GM21360 (cell line): ENCODE measurements at regions not wholly inside any gene's neighbourhood (a gene's known extent, or its start where the extent isn't known, plus 50 kb on each side); places are given as distances from the start of the nearest gene placed in this dataset.
A peak's percentile ranks its signal among the peaks of the same experiment; 100 is the strongest.

ENCODE experiments used
- ATAC-seq: cut with Tn5 transposase; IDR thresholded peaks from one replicate; pipeline ENCODE4 v1.9.1; 2021; ENCODE audit warnings: mild to moderate bottlenecking, moderate library complexity; ENCODE audit not compliant: unreplicated experiment

DNA sequence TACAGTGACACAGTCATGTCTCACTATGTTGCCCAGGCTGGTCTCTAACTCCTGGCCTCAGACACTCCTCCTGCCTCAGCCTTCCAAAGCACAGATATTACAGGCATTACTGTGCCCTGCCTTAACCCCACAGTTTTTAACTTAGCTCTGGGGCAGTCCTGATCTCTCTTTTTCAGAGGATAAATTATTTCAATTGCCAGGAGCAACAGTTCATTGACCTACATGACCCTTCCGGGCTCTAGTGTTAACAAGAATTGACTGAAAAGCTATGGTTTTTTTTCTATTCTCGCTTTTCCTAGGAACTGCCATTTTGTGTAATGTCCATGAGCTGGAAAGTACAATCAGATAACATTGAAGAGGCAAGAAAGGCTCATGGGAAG lies 92.8 kb downstream of the HNRNPLL start:
- ATAC-seq = no peak

DNA sequence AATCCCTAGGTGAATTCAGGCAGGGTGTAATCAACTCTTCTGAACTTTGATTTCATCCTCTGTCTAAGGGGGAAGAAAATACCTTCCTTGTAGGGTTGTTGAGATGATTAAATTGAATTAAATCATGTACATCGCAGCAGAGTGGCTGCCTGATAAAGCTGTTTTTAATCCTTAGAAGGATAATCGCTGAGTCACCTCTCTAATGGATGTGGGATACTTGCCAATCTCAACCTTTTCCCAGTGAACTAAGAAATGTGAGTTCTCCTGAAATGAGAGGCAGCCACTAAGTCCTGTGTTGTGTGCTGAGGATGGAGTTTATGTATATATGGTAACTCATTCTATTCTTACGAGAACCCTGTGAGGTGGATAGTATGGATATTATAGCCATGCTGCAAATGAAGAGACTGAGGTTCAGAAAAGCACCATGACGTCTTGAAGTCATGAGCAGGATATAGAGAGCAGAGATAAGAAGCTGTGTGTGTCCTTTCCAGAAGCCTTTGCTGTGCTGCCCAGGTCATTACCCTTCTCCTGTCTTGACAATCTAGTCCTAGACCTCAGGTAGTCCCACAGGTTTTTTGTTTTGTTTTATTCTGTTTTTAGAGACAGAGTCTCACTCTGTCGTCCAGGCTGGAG lies 93.3 kb downstream of the HNRNPLL start:
- ATAC-seq = no peak

DNA sequence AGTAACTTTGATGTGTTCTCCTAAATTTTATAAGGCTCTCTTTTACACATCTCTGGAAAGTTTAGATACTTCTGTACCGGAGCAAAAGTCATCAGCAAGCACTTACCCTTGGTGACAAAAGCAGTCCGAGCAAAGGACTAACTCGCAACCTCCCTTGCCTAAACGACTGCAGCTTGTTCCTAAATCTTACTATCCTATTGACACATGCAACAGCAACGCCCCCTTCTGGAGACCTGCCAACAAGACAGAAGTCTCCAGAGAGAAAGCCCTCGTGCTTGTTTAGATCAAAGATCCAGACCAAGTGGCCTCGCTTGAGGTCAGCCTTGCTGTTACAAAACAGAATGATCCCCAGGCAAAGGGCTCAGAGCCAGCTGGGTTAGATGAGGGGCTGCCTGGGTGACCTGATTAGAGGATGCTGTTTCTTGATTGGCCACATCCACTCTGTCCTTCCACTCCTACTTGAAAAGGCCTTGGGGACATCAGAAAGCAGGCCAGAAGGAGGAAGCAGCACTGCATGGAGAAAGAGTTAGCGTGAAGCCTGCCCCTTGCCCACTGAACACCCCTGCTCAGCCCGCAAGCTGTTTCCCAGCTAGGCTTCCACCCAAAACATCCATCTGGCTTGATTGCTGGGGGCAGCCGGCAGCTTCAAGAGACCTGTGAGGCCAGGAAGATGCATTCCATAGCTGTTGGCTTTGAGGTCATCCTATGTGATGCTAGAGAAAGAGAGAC lies 94.3 kb downstream of the HNRNPLL start:
- ATAC-seq = no peak

DNA sequence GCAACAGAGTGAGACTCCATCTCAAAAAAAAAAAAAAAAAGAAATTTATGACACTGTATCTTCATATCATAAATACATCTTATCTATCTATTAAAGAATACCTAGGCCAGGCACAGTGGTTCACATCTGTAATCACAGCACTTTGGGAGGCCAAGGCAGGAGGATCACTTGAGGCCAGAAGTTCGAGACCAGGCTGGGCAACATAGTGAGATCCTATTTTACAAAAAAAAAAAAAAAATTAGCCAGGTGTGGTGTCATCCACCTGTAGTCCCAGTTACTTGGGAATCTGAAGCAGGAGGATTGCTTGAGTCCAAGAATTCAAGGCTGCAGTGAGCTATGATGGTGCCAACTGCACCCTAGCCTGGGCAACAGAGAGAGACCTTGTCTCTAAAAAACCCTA lies 95.0 kb downstream of the HNRNPLL start:
- ATAC-seq = no peak

DNA sequence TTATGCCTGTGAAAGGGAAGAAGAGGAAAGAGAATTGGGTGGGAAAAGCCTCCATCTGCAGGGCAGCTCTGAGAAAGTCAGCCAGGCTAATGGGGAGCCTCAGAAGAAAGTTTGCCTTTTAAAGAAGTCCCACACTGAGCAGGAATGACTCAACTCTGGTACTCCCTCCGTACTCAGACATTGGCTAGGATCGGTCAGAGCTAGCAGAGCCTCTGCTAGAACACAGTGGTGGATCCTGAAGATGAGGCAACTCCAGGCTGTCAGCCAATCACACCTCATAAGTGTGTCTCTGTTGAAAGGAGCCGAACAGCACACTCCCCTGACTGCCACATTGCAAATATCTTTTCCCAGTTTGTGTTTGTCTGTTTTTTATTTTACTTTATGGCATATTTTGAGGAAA lies 96.9 kb downstream of the HNRNPLL start:
- ATAC-seq = no peak

DNA sequence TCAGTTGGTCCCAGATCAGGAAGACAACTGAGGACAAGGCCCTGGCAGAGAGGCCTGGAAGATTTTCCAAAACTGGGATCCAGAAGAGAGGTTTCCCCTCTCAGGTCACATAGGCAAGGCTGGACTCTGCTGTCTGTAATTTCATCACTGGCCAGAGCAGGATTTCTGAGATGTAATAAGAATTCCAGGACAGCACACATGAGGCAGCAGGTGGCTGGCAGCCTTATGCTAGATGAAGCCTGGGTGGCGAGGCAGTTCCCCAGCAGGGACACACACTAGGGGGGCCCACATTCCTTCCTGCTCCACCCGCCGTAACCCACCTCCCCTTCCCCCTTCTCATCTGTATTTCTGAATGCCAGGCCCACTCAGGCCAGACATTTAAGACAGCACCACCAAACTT lies 98.6 kb downstream of the HNRNPLL start:
- ATAC-seq = no peak

DNA sequence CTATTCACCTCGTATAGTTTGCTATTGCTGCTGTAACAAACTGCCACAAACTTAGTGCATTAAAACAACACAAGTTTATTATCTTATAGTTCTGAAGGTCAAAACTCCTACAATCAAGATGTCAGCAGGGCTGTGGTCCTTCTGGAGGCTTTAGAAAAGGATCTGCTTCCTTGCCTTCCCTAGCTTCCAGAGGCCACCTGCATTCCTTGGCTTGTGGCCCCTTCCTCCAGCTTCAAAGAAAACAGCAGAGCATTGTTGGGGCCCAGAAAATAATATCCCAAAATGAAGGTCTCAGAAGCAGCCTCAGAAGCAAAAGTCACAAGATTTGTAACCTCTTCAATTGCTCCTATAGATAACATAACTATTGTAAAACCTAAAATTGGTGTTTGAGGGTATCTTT lies 100.6 kb downstream of the HNRNPLL start:
- ATAC-seq = no peak

DNA sequence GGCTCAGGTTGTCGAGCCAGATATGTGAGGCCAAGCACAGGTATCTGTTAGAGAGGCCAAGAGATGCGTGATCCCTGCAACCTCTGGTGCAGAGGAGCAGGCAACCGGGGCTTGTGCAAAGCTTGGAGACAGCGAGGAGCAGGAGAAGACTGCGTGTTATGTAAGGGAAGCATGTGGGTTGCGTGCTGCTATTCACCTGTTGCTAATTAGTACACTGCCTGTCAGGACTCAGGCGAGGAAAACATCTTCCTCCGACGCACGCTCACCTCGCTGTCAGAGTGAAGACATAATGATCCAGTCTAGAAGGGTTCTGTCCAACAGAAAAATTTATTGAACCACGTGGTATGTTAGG lies 102.5 kb downstream of the HNRNPLL start:
- no peak for ATAC-seq

DNA sequence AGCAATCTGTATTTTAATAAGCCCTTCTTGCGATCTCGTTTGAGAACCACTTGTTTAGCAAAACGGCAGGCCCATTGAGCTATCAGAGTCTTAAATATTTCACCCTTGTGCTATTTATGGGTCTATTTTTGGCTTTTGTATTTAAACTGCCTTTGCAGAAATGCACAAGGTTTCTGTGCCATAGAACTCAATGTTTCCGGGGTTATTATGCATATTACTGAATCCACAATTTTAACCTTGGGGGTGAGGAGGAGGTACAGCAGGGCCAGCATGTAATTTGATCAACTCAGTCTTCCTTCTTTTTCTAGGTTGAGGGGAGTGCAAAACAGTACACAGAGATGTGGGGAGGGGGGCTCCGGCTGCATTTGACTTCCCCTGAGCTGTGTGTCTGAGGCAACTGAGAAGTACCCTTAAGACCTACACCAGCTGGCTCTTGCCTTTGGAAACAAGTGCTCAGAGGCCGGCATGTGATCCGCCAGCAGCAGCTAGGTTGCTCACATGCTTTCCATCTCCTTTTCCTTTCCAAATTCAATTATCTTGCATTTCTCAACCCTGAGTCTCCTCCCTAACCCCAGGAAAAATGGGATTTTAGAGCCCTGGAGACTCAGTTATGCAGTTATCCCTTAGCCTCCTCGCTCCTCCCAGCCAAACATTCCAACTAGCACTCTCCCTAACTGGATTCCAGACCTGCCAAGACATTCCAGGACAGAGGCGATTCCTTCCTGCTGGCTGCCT lies 103.0 kb downstream of the HNRNPLL start:
- no peak for ATAC-seq

DNA sequence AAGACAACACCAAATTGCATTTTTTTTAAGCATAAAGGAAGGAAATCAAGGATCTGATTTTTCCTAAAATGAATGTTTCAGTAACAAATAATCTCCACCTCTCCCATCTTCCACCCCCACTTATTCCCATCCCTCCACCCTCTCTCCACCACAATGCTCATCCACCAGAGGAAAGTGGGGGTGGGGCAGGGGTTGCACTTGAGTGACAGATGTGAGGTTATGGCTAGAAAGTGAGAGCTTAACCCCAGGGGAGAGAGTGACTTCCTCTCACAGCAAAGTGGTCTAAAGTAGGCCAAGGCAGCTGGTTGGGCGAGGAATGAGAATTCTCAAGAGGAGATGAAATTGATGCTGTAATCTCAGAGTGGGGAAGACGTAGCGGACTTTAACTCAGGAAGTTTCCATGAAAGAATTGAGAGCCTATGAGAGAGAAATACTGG lies 104.7 kb downstream of the HNRNPLL start:
- ATAC-seq = no peak

DNA sequence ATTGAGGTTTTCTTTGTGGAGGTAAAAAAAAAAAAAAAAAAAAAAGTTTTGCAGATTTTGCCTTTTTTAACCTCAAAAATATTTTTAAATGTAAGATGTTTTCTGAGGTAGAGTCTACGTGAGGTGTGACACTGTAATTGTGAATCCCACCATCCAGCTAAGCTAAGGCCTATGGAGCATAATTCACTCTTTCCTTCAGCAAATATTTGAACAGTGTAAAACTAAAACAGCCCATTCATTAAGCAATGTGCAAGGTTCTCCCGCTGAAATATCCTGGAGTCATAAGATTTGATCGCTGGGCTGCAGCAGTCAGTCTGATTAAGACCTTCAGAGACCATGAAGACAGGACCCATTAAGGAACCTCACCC lies 105.1 kb downstream of the HNRNPLL start:
- ATAC-seq = no peak

DNA sequence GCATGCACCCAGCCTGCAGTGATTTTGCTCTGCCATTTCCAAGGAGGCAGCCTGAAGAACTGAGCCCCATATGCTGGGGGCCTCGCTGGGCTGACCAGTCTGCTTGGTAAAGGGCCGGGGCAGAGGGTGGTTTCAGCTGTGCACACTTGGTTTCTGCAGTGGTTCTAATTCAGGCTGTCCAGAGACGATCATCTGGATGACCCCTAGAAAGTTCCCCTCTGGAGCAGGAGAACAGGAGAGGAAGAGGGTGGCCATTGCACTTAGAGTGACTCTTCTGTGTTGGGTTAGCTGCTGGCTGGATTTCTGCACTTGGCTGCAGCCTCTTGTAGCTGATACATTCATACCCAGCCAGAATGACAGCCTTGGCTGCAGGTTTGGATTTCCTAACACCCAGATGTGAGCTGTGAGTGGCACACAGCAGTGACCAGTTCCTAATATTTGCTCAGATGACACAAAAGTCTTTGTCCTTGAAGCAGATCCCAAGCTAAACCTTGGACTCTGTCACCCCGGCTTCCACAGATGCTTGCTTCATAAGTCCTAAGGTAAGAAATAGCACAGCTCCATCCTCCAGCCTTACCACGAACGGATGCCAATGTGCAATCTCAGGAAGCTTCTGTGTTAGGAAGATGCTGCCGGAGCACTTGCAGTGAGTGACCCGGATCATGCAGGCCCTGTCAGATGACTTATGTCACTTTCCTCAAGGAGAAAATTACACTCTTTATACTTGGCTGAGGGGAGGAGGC lies 105.6 kb downstream of the HNRNPLL start:
- no peak for ATAC-seq

DNA sequence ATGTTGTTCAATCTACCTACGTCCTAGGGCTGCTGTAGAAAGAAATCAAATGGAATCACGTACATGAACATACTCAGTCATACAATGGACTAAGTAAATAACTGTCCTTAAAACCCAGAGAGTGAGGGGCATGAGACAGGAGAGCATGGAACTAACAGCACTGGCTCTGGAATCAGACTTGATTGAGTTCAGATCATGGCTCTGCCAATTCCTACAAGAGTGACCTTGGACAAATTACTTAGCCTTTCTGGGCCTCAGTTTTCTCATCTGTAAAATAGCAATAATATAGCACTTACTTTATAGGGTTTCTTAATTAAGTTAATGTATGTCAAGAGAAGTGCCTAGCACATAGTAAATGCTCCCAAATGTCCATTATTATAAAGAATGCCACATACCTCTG lies 106.8 kb downstream of the HNRNPLL start:
- ATAC-seq = no peak

DNA sequence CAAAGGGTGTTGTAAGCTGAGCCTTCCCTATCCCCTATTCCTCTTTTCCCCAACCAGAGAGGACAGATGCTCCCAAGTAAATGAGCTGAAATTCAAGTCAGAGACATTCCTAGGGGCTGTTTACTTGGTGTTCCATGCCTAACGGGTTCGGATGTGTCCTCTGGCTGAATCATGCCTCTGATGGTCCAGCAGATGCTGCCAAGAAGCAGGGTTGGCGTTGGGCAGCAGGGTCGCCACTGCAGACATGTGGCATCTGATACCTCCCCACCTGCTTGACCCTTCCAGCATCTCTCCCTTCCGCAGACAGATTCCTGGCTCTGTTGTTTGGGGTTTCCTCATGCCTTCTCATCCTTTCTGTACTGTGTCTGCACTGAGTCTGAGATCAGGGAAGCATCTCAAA lies 108.3 kb downstream of the HNRNPLL start:
- no peak for ATAC-seq

DNA sequence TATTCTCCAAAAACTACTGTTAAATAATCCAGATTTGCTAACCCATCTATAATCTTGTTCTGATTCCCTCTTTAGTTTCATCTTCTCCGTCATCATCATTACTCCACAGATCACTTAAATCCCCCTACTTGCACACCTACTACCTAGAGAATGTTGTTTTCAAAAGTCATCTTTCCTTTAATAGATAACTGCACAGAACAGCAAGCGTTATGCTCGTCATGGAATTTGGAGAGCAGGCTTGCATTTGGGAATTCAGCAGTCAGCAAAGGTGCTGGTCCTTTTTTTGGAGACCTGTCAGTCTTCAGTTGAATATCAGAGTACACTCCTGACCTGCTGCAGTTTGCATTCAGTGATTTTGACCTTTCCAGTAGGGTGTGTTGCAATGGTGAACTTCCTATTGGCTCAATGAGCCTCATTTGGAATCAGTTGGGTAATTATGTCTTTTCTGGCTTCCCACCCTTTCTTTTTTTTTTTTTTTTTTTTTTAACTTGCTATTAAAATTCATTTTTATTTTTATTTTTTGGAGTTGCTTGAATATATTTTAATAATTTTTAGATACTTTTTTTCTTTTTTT lies 110.6 kb downstream of the HNRNPLL start:
- no peak for ATAC-seq

DNA sequence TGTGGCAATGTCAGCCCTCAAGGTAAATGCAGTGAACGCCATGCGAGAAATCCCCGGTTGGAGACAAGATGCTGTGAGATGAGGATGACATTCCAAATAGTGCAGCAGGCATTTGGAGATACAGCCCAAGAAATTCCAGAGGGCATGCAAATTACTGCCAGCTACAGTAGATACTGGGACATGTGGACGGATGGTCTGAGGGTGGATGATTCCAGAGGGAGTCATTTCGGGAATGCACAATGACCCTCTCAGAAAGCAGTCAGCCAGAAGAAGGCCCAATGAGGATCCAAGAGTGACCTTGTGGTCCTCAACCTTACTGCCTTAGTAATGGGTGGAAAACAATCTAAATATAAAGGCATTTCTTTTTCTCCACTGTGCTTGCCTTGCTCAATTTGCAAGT lies 111.3 kb downstream of the HNRNPLL start:
- ATAC-seq = no peak

DNA sequence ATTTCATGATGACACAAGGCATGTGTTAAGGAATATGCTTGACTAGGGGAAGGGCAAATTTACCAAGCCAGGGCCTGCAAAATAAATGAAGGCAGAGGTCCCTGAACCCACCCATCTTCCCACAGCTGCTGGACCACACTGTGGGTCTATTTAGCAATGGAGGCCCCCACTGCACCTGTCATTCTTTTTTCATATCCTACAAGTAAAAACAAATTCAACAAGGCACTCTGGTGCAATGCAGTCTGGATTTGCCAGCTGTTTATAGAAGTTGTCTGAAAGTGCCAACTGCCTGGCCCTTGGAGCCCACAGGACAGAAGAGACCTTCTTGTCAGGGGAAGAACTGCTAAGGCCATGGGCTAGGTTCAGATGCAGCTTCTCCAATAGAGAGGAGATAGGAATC lies 112.8 kb upstream of the ATL2 start:
- ATAC-seq = no peak

DNA sequence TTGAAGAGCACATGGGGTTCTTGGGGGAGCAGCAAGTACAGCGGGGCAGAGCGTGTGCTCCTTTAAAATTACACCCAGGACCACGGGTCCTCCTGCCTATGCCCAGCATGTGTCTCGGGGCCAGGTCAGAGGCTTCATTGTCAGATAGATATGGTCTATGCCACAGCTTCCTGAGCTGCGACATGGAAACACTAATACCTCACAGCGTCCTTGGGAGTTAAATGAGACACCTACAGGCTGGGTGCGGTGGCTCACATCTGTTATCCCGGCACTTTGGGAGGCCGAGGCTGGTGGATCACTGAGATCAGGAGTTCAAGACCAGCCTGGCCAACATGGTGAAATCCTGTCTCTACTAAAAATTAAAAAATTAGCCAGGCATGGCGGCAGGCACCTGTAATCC lies 110.8 kb upstream of the ATL2 start:
- ATAC-seq = no peak

DNA sequence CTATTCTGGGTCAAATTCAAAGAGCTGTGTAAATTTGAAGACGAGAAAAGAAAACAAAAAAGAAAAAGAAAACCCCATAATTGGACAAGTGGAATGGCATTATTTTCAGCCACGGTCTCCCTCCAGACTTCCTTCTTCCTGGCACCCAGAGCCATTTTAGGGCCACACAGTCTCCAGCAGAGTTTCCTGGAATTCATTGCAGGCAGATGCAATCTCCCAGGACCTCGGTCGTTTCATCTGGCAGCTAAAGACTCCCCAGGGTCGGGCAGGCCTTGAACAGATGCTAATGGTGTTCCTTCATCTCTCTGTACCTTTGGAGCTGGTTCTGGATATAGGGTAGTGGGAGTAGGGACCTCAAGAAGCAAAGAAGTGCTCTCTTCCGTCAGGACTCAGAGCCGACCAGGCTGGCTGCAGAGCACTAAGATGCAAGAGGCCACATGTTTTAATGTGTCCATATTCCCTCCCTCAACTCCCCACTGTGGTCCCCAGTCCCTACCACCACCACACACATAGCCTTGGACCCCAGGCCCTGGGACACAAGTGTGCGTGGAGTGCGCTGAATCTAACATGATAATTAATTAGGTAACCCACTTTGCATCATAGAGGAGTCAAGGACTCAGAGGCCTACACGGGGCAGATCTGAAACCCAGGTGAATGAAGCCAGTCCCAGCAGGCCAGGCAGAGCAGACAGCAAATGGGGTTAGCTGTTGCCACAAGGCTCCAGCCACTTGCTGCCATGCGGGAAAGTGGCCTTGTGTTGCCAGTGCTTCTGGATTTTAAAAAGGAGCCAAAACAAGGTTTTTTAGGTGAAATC lies 109.3 kb upstream of the ATL2 start:
- ATAC-seq = no peak

DNA sequence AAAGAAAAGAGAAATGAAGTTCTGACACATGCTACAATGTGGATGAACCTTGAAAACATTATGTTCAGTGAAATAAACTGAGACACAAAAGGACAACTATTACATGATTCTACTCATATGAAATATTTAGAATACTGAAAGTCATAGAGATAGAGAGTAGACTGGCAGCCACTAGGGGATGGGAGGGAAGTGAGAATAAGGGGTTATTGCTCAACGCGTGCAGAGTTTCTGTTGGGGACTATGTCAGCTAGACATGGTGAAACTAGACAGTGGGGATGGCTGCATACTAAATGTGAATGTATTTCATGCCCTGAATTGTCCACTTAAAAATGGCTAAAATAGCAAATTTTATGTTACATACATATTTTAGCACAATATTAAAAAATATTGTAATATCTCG lies 108.7 kb upstream of the ATL2 start:
- ATAC-seq = peak; percentile 94

DNA sequence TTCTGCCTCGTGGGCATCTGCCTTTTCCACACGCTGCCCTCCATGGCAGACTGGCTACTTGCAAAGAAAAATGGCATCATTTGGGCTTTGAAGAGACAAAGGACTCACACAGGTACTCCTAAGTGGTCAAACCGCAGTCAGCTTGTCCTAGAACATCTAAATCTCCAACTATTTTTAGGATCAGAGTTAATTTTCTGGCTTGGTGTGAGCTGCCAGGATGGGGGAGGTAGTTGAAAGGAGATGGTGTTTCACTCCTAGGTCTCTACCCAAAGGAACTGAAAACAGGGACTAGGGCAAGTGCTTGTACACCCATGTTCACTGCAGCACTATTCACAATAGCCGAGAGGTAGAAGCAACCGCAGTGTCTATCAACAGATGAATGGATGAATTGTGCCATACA lies 107.9 kb upstream of the ATL2 start:
- no peak for ATAC-seq
